Fibroblast of upper back skin (primary cell): ENCODE measurements at regions not wholly inside any gene's neighbourhood (a gene's known extent, or its start where the extent isn't known, plus 50 kb on each side); places are given as distances from the start of the nearest gene placed in this dataset.

Experiments
- DNase-seq: peaks from one replicate; pipeline ENCODE4 v3.0.0-alpha.2; 2013

GRCh38 chr12:67428431-67428830, 159.3 kb downstream of the CAND1 start:
- DNase-seq, result no peak

- DNase-seq, result peak; percentile 54
Measured at GRCh38 chr12:67430708-67431335, 161.7 kb downstream of the CAND1 start.

GRCh38 chr12:67431411-67432020, 162.4 kb downstream of the CAND1 start:
- no peak for DNase-seq

- peak; percentile 43 for DNase-seq
Measured at GRCh38 chr12:67433385-67434175, 164.4 kb downstream of the CAND1 start.

GRCh38 chr12:67434671-67435370, 165.7 kb downstream of the CAND1 start:
- DNase-seq, result peak; percentile 94

- DNase-seq, result no peak
Measured at GRCh38 chr12:67436230-67436629, 167.1 kb downstream of the CAND1 start.

GRCh38 chr12:67437011-67437410, 167.9 kb downstream of the CAND1 start:
- DNase-seq, result no peak

GRCh38 chr12:67439611-67440010, 170.5 kb downstream of the CAND1 start:
- DNase-seq, result no peak

GRCh38 chr12:67441736-67442346, 172.7 kb downstream of the CAND1 start:
- peak; percentile 74 for DNase-seq

- no peak for DNase-seq
Measured at GRCh38 chr12:67442347-67442841, 173.2 kb downstream of the CAND1 start.

- DNase-seq, result no peak
Measured at GRCh38 chr12:67442896-67443295, 173.7 kb downstream of the CAND1 start.

- no peak for DNase-seq
Measured at GRCh38 chr12:67444542-67444941, 175.4 kb downstream of the CAND1 start.

GRCh38 chr12:67446716-67447115, 177.6 kb downstream of the CAND1 start:
- DNase-seq, result no peak

GRCh38 chr12:67447180-67447579, 178.0 kb downstream of the CAND1 start:
- no peak for DNase-seq

GRCh38 chr12:67449591-67450052, 180.5 kb downstream of the CAND1 start:
- DNase-seq, result no peak

GRCh38 chr12:67450441-67450840, 181.3 kb downstream of the CAND1 start:
- no peak for DNase-seq

- no peak for DNase-seq
Measured at GRCh38 chr12:67451206-67451605, 182.0 kb downstream of the CAND1 start.

GRCh38 chr12:67452119-67452805, 183.1 kb downstream of the CAND1 start:
- no peak for DNase-seq

GRCh38 chr12:67453191-67453590, 184.0 kb downstream of the CAND1 start:
- no peak for DNase-seq

GRCh38 chr12:67455236-67455635, 186.1 kb downstream of the CAND1 start:
- DNase-seq, result no peak

GRCh38 chr12:67456431-67456901, 187.3 kb downstream of the CAND1 start:
- DNase-seq, result peak; percentile 99

- peak; percentile 42 for DNase-seq
Measured at GRCh38 chr12:67457136-67457535, 188.0 kb downstream of the CAND1 start.
